Sigmoid colon (tissue), 4 donors: ENCODE measurements at regions not wholly inside any gene's neighbourhood (a gene's known extent, or its start where the extent isn't known, plus 50 kb on each side); places are given as distances from the start of the nearest gene placed in this dataset.

Source experiments
- CTCF ChIP-seq, 4 experiments: fragments of 450-650 bp in 3 of 4; fragments of 200-600 bp in 1 of 4; IDR thresholded peaks; one replicate each; pipeline ENCODE4 v1.5.1; 2016 to 2019; ENCODE audit warnings: antibody characterized with exemption in 4 of 4, mild to moderate bottlenecking in 3 of 4, moderate library complexity in 2 of 4
- EP300 ChIP-seq, 4 donors: sonication (generic); formaldehyde crosslinking; IDR thresholded peaks; one replicate each; pipeline ENCODE4 v1.6.1; 2017; ENCODE audit warnings: antibody characterized with exemption in 4 of 4

DNA sequence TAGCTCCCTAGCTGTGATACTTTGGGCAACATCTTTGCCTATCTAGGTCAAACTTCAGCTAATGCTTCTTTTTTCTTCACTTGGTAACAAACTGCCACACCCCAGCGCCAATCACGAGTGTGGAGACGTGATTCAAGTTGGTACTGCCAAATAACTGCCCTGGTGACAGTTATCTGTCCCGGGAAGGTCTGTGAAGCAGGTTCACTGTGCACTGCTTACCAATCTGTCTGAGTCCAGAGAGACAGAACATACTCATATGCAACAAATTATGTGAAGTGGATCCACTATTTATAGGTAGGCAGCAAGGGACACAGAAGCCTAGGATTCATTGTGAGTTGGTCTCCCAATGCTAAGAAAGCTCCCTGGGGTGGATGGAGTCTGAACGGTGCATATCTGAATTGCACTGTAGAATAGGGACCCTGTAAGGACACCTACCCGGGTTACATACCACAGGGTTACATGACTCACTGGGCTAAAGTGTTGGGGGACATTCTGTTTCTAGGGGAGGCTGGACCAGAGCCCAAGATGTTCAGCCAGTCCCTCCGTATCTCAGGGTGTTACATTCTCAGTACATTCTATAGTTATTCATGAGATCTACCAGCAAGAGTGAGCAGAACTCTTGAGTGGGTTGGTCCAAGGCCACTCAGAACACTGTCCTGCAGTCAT is 95.4 kb upstream of the STC2 start:
- TF ChIP-seq CTCF (IDR thresholded peaks at IDR 0.05), result no peak
- TF ChIP-seq EP300 (IDR thresholded peaks at IDR 0.05), result no peak
